Gastrocnemius medialis (tissue), 4 donors: ENCODE measurements at regions not wholly inside any gene's neighbourhood (a gene's known extent, or its start where the extent isn't known, plus 50 kb on each side); places are given as distances from the start of the nearest gene placed in this dataset.

Source experiments
- POLR2A ChIP-seq, 2 donors: fragments of 450-650 bp; IDR thresholded peaks; one replicate each; pipeline ENCODE4 v1.6.1; 2017; ENCODE audit warnings: antibody characterized with exemption in 2 of 2, mild to moderate bottlenecking in 2 of 2, moderate library complexity in 2 of 2
- TF ChIP-seq, protein P1 (sequence below), 5 experiments: fragments of 450-650 bp in 3 of 5; fragments of 200-600 bp in 2 of 5; sonication (generic) in 2 of 5; IDR thresholded peaks in 4 of 5; conservative IDR thresholded peaks in 1 of 5; 1 replicate in 4 of 5; 2 replicates in 1 of 5; pipeline ENCODE4 v1.5.1; 2016 to 2019; ENCODE audit warnings: antibody characterized with exemption in 5 of 5, mild to moderate bottlenecking in 3 of 5, moderate library complexity in 3 of 5

DNA sequence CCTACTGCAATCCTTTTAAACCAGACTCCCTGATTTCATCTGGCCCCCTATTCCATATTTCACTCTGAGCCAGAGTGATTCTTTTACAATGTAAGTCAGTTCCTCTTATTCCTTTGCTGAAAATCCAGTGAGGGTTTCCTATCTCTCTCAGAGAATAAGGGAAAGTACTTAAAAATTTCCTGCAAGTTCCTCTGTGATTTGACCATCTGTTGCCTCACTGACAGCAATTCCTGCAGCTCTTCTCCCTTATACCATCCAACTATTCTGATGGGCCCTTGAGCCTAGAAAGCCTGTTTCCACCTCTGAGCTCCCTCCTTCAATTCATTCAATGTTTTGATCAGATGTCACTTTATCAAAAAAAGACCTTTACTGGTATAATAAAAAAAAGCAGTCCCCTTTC, 317.1 kb upstream of the CCNH start:
- TF ChIP-seq, protein P1, sequence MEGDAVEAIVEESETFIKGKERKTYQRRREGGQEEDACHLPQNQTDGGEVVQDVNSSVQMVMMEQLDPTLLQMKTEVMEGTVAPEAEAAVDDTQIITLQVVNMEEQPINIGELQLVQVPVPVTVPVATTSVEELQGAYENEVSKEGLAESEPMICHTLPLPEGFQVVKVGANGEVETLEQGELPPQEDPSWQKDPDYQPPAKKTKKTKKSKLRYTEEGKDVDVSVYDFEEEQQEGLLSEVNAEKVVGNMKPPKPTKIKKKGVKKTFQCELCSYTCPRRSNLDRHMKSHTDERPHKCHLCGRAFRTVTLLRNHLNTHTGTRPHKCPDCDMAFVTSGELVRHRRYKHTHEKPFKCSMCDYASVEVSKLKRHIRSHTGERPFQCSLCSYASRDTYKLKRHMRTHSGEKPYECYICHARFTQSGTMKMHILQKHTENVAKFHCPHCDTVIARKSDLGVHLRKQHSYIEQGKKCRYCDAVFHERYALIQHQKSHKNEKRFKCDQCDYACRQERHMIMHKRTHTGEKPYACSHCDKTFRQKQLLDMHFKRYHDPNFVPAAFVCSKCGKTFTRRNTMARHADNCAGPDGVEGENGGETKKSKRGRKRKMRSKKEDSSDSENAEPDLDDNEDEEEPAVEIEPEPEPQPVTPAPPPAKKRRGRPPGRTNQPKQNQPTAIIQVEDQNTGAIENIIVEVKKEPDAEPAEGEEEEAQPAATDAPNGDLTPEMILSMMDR (IDR thresholded peaks at IDR 0.05 in 4 of 5, conservative IDR thresholded peaks at IDR 0.05 in 1 of 5), result no peak
- no peak for TF ChIP-seq POLR2A (IDR thresholded peaks at IDR 0.05)
